T47D (cell line): ENCODE measurements at regions not wholly inside any gene's neighbourhood (a gene's known extent, or its start where the extent isn't known, plus 50 kb on each side); places are given as distances from the start of the nearest gene placed in this dataset.

Source experiments
- DNase-seq, 2 experiments: peaks; one replicate each; pipeline versions ENCODE4 v3.0.0 to v3.0.0-alpha.2; 2011 to 2012; ENCODE audit warnings: low read depth in 1 of 2, low spot score in 1 of 2
- JUND ChIP-seq: IDR thresholded peaks from 2 replicates; pipeline ENCODE4 v1.6.1; 2012; ENCODE audit warnings: low read depth
- in situ Hi-C: cut with HindIII; loops from 2 replicates; pipeline ENCODE4 v1.10.0; 2016; ENCODE audit warnings: low sequenced_read_pairs, low pct_unique_long_range_greater_than_20kb

GRCh38 chr12:90342081-90342480, 612.9 kb downstream of the CCER1 start:
- TF ChIP-seq JUND: no peak
- in situ Hi-C loops: no loop called here
- no peak for DNase-seq

GRCh38 chr12:90339837-90340236, 615.1 kb downstream of the CCER1 start:
- in situ Hi-C loops: no loop called here
- no peak for TF ChIP-seq JUND
- DNase-seq: no peak

- no peak for DNase-seq
- TF ChIP-seq JUND: no peak
- in situ Hi-C loops: no loop called here
Measured at GRCh38 chr12:90338365-90338764, 616.6 kb downstream of the CCER1 start.

- no peak for DNase-seq
- in situ Hi-C loops: no loop called here
- no peak for TF ChIP-seq JUND
Measured at GRCh38 chr12:90337018-90337417, 618.0 kb downstream of the CCER1 start.

- DNase-seq: no peak
- in situ Hi-C loops: no loop called here
- no peak for TF ChIP-seq JUND
Measured at GRCh38 chr12:90335566-90335965, 619.4 kb downstream of the CCER1 start.

- no peak for TF ChIP-seq JUND
- in situ Hi-C loops: no loop called here
- no peak for DNase-seq
Measured at GRCh38 chr12:90333939-90334338, 621.0 kb downstream of the CCER1 start.

GRCh38 chr12:90333424-90333823, 621.6 kb downstream of the CCER1 start:
- no peak for TF ChIP-seq JUND
- in situ Hi-C loops: no loop called here
- no peak for DNase-seq

- no peak for DNase-seq
- in situ Hi-C loops: no loop called here
- no peak for TF ChIP-seq JUND
Measured at GRCh38 chr12:90331821-90332220, 623.2 kb downstream of the CCER1 start.

GRCh38 chr12:90331262-90331661, 622.6 kb upstream of the ATP2B1 start:
- no peak for TF ChIP-seq JUND
- in situ Hi-C loops: no loop called here
- DNase-seq: no peak

- DNase-seq: no peak
- no peak for TF ChIP-seq JUND
- in situ Hi-C loops: no loop called here
Measured at GRCh38 chr12:90327793-90328743, 619.4 kb upstream of the ATP2B1 start.

- TF ChIP-seq JUND: no peak
- DNase-seq: no peak
- in situ Hi-C loops: no loop called here
Measured at GRCh38 chr12:90323217-90323616, 614.6 kb upstream of the ATP2B1 start.

- TF ChIP-seq JUND: no peak
- DNase-seq: no peak
- in situ Hi-C loops: no loop called here
Measured at GRCh38 chr12:90322006-90322405, 613.4 kb upstream of the ATP2B1 start.

- no peak for TF ChIP-seq JUND
- in situ Hi-C loops: no loop called here
- DNase-seq: no peak
Measured at GRCh38 chr12:90321369-90321768, 612.7 kb upstream of the ATP2B1 start.

- no peak for DNase-seq
- in situ Hi-C loops: no loop called here
- TF ChIP-seq JUND: no peak
Measured at GRCh38 chr12:90311561-90311960, 602.9 kb upstream of the ATP2B1 start.
